Calu3 (cell line): ENCODE measurements at regions not wholly inside any gene's neighbourhood (a gene's known extent, or its start where the extent isn't known, plus 50 kb on each side); places are given as distances from the start of the nearest gene placed in this dataset.

Experiments used
- BruUV-seq: library from RNA; stranded (reverse); fragments of 400-500 nt; replicated peaks from 2 replicates; lab custom pipeline; 2021; lab: Mats Ljungman, UMichigan
- CTCF ChIA-PET: fragments of 300-600 bp; sonication (Branson Sonifier 250); formaldehyde crosslinking; loops from one replicate; lab custom pipeline; 2022; ENCODE audit warnings: antibody characterized with exemption; lab: Charles Lee
- DNase-seq: peaks from one replicate; pipeline ENCODE4 v3.0.0; 2022
- H3K27ac Mint-ChIP-seq: one replicate; pipeline ENCODE4 v1.8.0; 2022; ENCODE audit warnings: mixed read lengths; ENCODE audit not compliant: unreplicated experiment
- H3K27me3 Mint-ChIP-seq: one replicate; pipeline ENCODE4 v1.8.0; 2022; ENCODE audit warnings: mixed read lengths; ENCODE audit not compliant: unreplicated experiment
- H3K36me3 Mint-ChIP-seq: one replicate; pipeline ENCODE4 v1.8.0; 2022; ENCODE audit warnings: mild to moderate bottlenecking, moderate library complexity, mixed read lengths; ENCODE audit not compliant: insufficient read depth, unreplicated experiment
- H3K4me1 Mint-ChIP-seq: one replicate; pipeline ENCODE4 v1.8.0; 2022; ENCODE audit warnings: mild to moderate bottlenecking, low read depth, mixed read lengths; ENCODE audit not compliant: unreplicated experiment
- H3K4me3 Mint-ChIP-seq: one replicate; pipeline ENCODE4 v1.8.0; 2022; ENCODE audit warnings: mild to moderate bottlenecking, low read depth, moderate library complexity, mixed read lengths; ENCODE audit not compliant: unreplicated experiment
- H3K9me3 Mint-ChIP-seq: one replicate; pipeline ENCODE4 v1.8.0; 2022; ENCODE audit warnings: low read depth, mixed read lengths; ENCODE audit not compliant: unreplicated experiment
- intact Hi-C: fragments of 100-400 bp; cut with micrococcal nuclease; formaldehyde crosslinking; loops from one replicate; pipeline ENCODE4 v1.10.0; 2022; ENCODE audit not compliant: unreplicated experiment
- TF ChIP-seq, protein P1 (sequence below): fragments of 200-600 bp; IDR thresholded peaks from one replicate; pipeline ENCODE4 v1.8.0; 2022; ENCODE audit warnings: antibody characterized with exemption; ENCODE audit not compliant: unreplicated experiment

GRCh38 chr7:54831644-54832095 is 72.7 kb upstream of the SEC61G start:
- Mint-ChIP-seq H3K36me3 (peaks cover 10% of the 10 kb centered on the region), H3K4me3 (peak overlapping the region; percentile 15), H3K4me1 (peaks cover 22% of the 10 kb centered on the region), H3K27ac (peak overlapping the region; percentile 61), H3K9me3 (peaks cover 6% of the 10 kb centered on the region), H3K27me3 (no peaks in the 10 kb centered on the region)
- peak; percentile 62 for DNase-seq
- TF ChIP-seq, protein P1, sequence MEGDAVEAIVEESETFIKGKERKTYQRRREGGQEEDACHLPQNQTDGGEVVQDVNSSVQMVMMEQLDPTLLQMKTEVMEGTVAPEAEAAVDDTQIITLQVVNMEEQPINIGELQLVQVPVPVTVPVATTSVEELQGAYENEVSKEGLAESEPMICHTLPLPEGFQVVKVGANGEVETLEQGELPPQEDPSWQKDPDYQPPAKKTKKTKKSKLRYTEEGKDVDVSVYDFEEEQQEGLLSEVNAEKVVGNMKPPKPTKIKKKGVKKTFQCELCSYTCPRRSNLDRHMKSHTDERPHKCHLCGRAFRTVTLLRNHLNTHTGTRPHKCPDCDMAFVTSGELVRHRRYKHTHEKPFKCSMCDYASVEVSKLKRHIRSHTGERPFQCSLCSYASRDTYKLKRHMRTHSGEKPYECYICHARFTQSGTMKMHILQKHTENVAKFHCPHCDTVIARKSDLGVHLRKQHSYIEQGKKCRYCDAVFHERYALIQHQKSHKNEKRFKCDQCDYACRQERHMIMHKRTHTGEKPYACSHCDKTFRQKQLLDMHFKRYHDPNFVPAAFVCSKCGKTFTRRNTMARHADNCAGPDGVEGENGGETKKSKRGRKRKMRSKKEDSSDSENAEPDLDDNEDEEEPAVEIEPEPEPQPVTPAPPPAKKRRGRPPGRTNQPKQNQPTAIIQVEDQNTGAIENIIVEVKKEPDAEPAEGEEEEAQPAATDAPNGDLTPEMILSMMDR, result no peak
- intact Hi-C loops, result no loop called here
- CTCF ChIA-PET, result interaction anchor here (0.6 to 2.1 kb wide), 8 partner anchors 14 to 424 kb away, joined by 3 to 14 read pairs (median 4); no protein-coding TSS in a partner anchor
- BruUV-seq, result no TSS peak

- CTCF ChIA-PET, result no interaction called here
- no peaks in the 10 kb centered on the region for H3K27me3 Mint-ChIP-seq
- H3K36me3 Mint-ChIP-seq, result peaks cover 10% of the 10 kb centered on the region
- H3K4me3 Mint-ChIP-seq, result no peak overlapping the region
- DNase-seq, result no peak
- intact Hi-C loops, result no loop called here
- H3K9me3 Mint-ChIP-seq, result peaks cover 4% of the 10 kb centered on the region
- no TSS peak for BruUV-seq
- peaks cover 25% of the 10 kb centered on the region for H3K4me1 Mint-ChIP-seq
- TF ChIP-seq, protein P1, result no peak
- no peak overlapping the region for H3K27ac Mint-ChIP-seq
Measured at GRCh38 chr7:54833001-54833467, 74.0 kb upstream of the SEC61G start.

DNA sequence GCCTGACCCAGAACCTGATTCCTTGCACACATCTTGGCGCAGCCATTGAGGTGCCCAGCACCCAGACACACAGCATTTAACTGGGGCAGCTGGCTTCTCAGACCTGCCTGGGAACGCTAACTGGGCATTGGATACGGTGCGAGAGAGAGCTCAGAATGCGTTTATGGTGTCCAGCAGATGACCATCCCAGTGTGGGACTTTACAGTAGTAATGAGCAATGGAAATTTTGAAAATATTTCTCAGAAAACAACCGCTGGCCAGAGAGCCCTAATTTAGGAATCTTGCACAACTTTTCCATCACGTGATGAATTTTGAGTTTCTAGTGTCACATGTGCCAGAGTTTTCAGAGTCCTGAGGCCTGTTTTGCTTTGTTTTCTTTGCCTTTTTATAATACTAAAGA is 78.2 kb upstream of the SEC61G start:
- TF ChIP-seq, protein P1, result no peak
- Mint-ChIP-seq H3K9me3 (no peaks in the 10 kb centered on the region), H3K36me3 (no peaks in the 10 kb centered on the region), H3K4me1 (peaks cover 23% of the 10 kb centered on the region), H3K27me3 (no peaks in the 10 kb centered on the region), H3K4me3 (no peak overlapping the region), H3K27ac (no peak overlapping the region)
- CTCF ChIA-PET, result interaction anchor here (1.1 to 3.6 kb wide), 3 partner anchors 34 to 64 kb away, joined by 3 to 47 read pairs (median 3); no protein-coding TSS in a partner anchor
- intact Hi-C loops, result no loop called here
- no peak for DNase-seq
- BruUV-seq, result no TSS peak

DNA sequence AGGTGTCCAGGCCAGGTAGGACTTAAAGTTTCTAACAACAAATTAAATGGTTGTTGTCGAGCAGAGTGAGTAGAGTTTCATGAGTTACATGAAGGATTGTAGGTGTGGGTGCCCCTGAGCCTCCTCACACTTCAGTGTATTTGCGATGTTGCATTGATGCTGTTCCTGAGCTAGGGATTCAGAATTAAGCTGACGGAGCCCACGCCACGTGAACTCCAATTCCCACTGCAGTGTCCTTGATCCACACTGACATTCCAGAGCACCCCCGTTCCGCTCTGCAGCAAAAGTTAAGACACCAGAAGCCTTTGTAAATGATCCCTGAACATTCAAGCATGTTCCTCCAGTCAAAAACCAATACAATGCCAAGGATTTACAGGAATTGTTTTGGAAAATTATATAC is 78.8 kb upstream of the SEC61G start:
- H3K4me3 Mint-ChIP-seq, result no peak overlapping the region
- TF ChIP-seq, protein P1, result no peak

More for the DNA sequence above, 78.8 kb upstream of the SEC61G start:
- H3K4me1 Mint-ChIP-seq, result peaks cover 23% of the 10 kb centered on the region
- intact Hi-C loops, result loop anchor here (2.0 kb wide), 1 partner anchor 417 kb away; no protein-coding TSS in a partner anchor
- CTCF ChIA-PET, result interaction anchor here (1.1 to 3.6 kb wide), 4 partner anchors 33 to 417 kb away, joined by 3 to 47 read pairs (median 10); no protein-coding TSS in a partner anchor
- no TSS peak for BruUV-seq
- H3K9me3 Mint-ChIP-seq, result no peaks in the 10 kb centered on the region
- H3K36me3 Mint-ChIP-seq, result no peaks in the 10 kb centered on the region
- peak overlapping the region; percentile 27 for H3K27ac Mint-ChIP-seq
- no peak for DNase-seq
- H3K27me3 Mint-ChIP-seq, result no peaks in the 10 kb centered on the region
